Activated CD4-positive, CD25-positive, alpha-beta regulatory T cell (primary cell): ENCODE measurements at regions not wholly inside any gene's neighbourhood (a gene's known extent, or its start where the extent isn't known, plus 50 kb on each side); places are given as distances from the start of the nearest gene placed in this dataset.

ENCODE experiments used
- DNase-seq, 4 experiments: peaks; one replicate each; lab custom pipeline; 2025; lab: John Stamatoyannopoulos, UW

GRCh38 chr2:234438305-234438977 lies 58.4 kb downstream of the ARL4C start:
- DNase-seq, result no peak

GRCh38 chr2:234437642-234438304 lies 59.1 kb downstream of the ARL4C start:
- no peak for DNase-seq

GRCh38 chr2:234436482-234436837 lies 60.4 kb downstream of the ARL4C start:
- DNase-seq, result no peak

- no peak for DNase-seq
Observed at GRCh38 chr2:234435836-234436481, 60.9 kb downstream of the ARL4C start.

- no peak for DNase-seq
Observed at GRCh38 chr2:234433201-234433600, 63.7 kb downstream of the ARL4C start.

GRCh38 chr2:234430871-234431270 lies 66.0 kb downstream of the ARL4C start:
- DNase-seq, result no peak

- DNase-seq, result no peak
Observed at GRCh38 chr2:234429265-234429664, 67.6 kb downstream of the ARL4C start.

GRCh38 chr2:234427081-234428061 lies 69.5 kb downstream of the ARL4C start:
- DNase-seq, result no peak

GRCh38 chr2:234426616-234427015 lies 70.3 kb downstream of the ARL4C start:
- no peak for DNase-seq

- peak in 2 of 4 experiments; percentile 69 to 70 for DNase-seq
Observed at GRCh38 chr2:234425639-234426603, 71.0 kb downstream of the ARL4C start.

GRCh38 chr2:234423884-234424283 lies 73.0 kb downstream of the ARL4C start:
- no peak for DNase-seq

- DNase-seq, result peak in 2 of 4 experiments; percentile 21 to 40
Observed at GRCh38 chr2:234422981-234423431, 73.9 kb downstream of the ARL4C start.

- no peak for DNase-seq
Observed at GRCh38 chr2:234422273-234422732, 74.6 kb downstream of the ARL4C start.

GRCh38 chr2:234420408-234420807 lies 76.5 kb downstream of the ARL4C start:
- no peak for DNase-seq

GRCh38 chr2:234419726-234420125 lies 77.2 kb downstream of the ARL4C start:
- no peak for DNase-seq

- no peak for DNase-seq
Observed at GRCh38 chr2:234415706-234416105, 81.2 kb downstream of the ARL4C start.

GRCh38 chr2:234414596-234414995 lies 82.3 kb downstream of the ARL4C start:
- DNase-seq, result no peak

- DNase-seq, result no peak
Observed at GRCh38 chr2:234412726-234413125, 84.2 kb downstream of the ARL4C start.

- no peak for DNase-seq
Observed at GRCh38 chr2:234411793-234412192, 85.1 kb downstream of the ARL4C start.

GRCh38 chr2:234410526-234410925 lies 86.4 kb downstream of the ARL4C start:
- DNase-seq, result no peak

GRCh38 chr2:234409590-234409989 lies 87.3 kb downstream of the ARL4C start:
- DNase-seq, result no peak
